ENCODE measurements at regions not wholly inside any gene's neighbourhood (a gene's known extent, or its start where the extent isn't known, plus 50 kb on each side); places are given as distances from the start of the nearest gene placed in this dataset.

- H2AK5ac ChIP-seq (ENCODE audit: low read depth, low read length): peak overlapping the region; percentile 30
- peaks cover 0 to 5% (median 2%) of the 10 kb centered on the region in 3 experiments for H3K27me3 ChIP-seq (ENCODE audit: control insufficient read depth in 3 of 3, insufficient read depth in 3 of 3, low read depth in 1 of 3, low read length in 3 of 3)
- H4K8ac ChIP-seq (ENCODE audit: low read depth, low read length): no peak overlapping the region
- peak overlapping the region; percentile 72 for H2BK15ac ChIP-seq (ENCODE audit: low read length)
- no peak overlapping the region for H3K9ac ChIP-seq (ENCODE audit: low read depth, low read length, poor library complexity)
- DNase-seq (ENCODE audit: low spot score): no peak
- no peak overlapping the region for H4K91ac ChIP-seq (ENCODE audit: low read depth, low read length, poor library complexity)
- H3K27ac ChIP-seq (replicated peaks; ENCODE audit: low read length): no peak overlapping the region
- no peak overlapping the region for H3K4me3 ChIP-seq (ENCODE audit: low read length in 2 of 2)
- H3K36me3 ChIP-seq (replicated peaks in 1 of 2; ENCODE audit: control insufficient read depth in 2 of 2, insufficient read depth in 2 of 2, low read length in 2 of 2): no peaks in the 10 kb centered on the region
- H3K4me2 ChIP-seq (ENCODE audit: insufficient read depth, low read length, poor library complexity, severe bottlenecking): no peak overlapping the region
- no peak overlapping the region for H2BK120ac ChIP-seq (ENCODE audit: low read depth, low read length)
- peak overlapping the region; percentile 14 for H2BK5ac ChIP-seq (ENCODE audit: low read length)
- no CpG with 5 or more reads among the region's 21 CpGs for WGBS, 2 donors (ENCODE audit: extremely low coverage in 2 of 2, insufficient read length in 2 of 2, insufficient replicate concordance in 1 of 2)
- peaks cover 1 to 12% of the 10 kb centered on the region in 2 donors for H3K4me1 ChIP-seq (ENCODE audit: control insufficient read depth in 2 of 2, insufficient read depth in 1 of 2, low read depth in 1 of 2, low read length in 2 of 2)
- no peak overlapping the region for H3K23ac ChIP-seq (ENCODE audit: low read depth, low read length, poor library complexity)
- H3K4ac ChIP-seq (ENCODE audit: low read length): no peak overlapping the region
- no peaks in the 10 kb centered on the region for H3K79me1 ChIP-seq (ENCODE audit: low read depth, low read length)
- peaks cover 0 to 3% of the 10 kb centered on the region in 2 donors for H3K9me3 ChIP-seq (replicated peaks in 1 of 2; ENCODE audit: control insufficient read depth in 2 of 2, insufficient read depth in 1 of 2, low read depth in 1 of 2, low read length in 2 of 2)
- peak overlapping the region; percentile 16 for H3K18ac ChIP-seq (ENCODE audit: low read length)
- peak overlapping the region; percentile 75 for H2AFZ ChIP-seq (ENCODE audit: low read length)
- peak overlapping the region; percentile 76 for H2BK12ac ChIP-seq (ENCODE audit: low read length)
- H3K14ac ChIP-seq (ENCODE audit: low read length): no peak overlapping the region
Measured at GRCh38 chr7:131781-132482, 60.4 kb upstream of the FAM20C start.

GRCh38 chr7:132899-133298 is 59.5 kb upstream of the FAM20C start:
- H2AK5ac ChIP-seq (ENCODE audit: low read depth, low read length): no peak overlapping the region
- 100% methylated on average over 1 of the region's 2 CpGs for WGBS, 2 donors (ENCODE audit: extremely low coverage in 2 of 2, insufficient read length in 2 of 2, insufficient replicate concordance in 1 of 2)

GRCh38 chr7:133470-133869 is 58.9 kb upstream of the FAM20C start:
- no peak overlapping the region for H3K4me3 ChIP-seq (ENCODE audit: low read length in 2 of 2)
- H3K4me1 ChIP-seq (ENCODE audit: control insufficient read depth in 2 of 2, insufficient read depth in 1 of 2, low read depth in 1 of 2, low read length in 2 of 2): peaks cover 1 to 12% of the 10 kb centered on the region in 2 donors
- H3K23ac ChIP-seq (ENCODE audit: low read depth, low read length, poor library complexity): no peak overlapping the region
- no peak overlapping the region for H4K8ac ChIP-seq (ENCODE audit: low read depth, low read length)
- no peak for DNase-seq (ENCODE audit: low spot score)
- no peak overlapping the region for H3K4ac ChIP-seq (ENCODE audit: low read length)
- H2AFZ ChIP-seq (ENCODE audit: low read length): no peak overlapping the region
- H2BK5ac ChIP-seq (ENCODE audit: low read length): no peak overlapping the region
- H3K9ac ChIP-seq (ENCODE audit: low read depth, low read length, poor library complexity): no peak overlapping the region
- WGBS, 2 donors (ENCODE audit: extremely low coverage in 2 of 2, insufficient read length in 2 of 2, insufficient replicate concordance in 1 of 2): no CpG with 5 or more reads among the region's 11 CpGs
- no peaks in the 10 kb centered on the region for H3K79me1 ChIP-seq (ENCODE audit: low read depth, low read length)
- H2BK15ac ChIP-seq (ENCODE audit: low read length): no peak overlapping the region
- peaks cover 0 to 5% of the 10 kb centered on the region in 2 donors for H3K9me3 ChIP-seq (replicated peaks in 1 of 2; ENCODE audit: control insufficient read depth in 2 of 2, insufficient read depth in 1 of 2, low read depth in 1 of 2, low read length in 2 of 2)
- no peak overlapping the region for H2AK5ac ChIP-seq (ENCODE audit: low read depth, low read length)
- H3K27me3 ChIP-seq (ENCODE audit: control insufficient read depth in 3 of 3, insufficient read depth in 3 of 3, low read depth in 1 of 3, low read length in 3 of 3): peaks cover 0 to 5% (median 0%) of the 10 kb centered on the region in 3 experiments
- no peak overlapping the region for H3K14ac ChIP-seq (ENCODE audit: low read length)
- H2BK120ac ChIP-seq (ENCODE audit: low read depth, low read length): no peak overlapping the region
- no peaks in the 10 kb centered on the region for H3K36me3 ChIP-seq (replicated peaks in 1 of 2; ENCODE audit: control insufficient read depth in 2 of 2, insufficient read depth in 2 of 2, low read length in 2 of 2)
- no peak overlapping the region for H3K4me2 ChIP-seq (ENCODE audit: insufficient read depth, low read length, poor library complexity, severe bottlenecking)
- H3K18ac ChIP-seq (ENCODE audit: low read length): no peak overlapping the region
- H2BK12ac ChIP-seq (ENCODE audit: low read length): no peak overlapping the region
- H3K27ac ChIP-seq (replicated peaks; ENCODE audit: low read length): no peak overlapping the region
- no peak overlapping the region for H4K91ac ChIP-seq (ENCODE audit: low read depth, low read length, poor library complexity)

More at GRCh38 chr7:132899-133298, 59.5 kb upstream of the FAM20C start:
- Histone ChIP-seq H2BK5ac (ENCODE audit: low read length) (no peak overlapping the region), H3K9me3 (replicated peaks in 1 of 2; ENCODE audit: control insufficient read depth in 2 of 2, insufficient read depth in 1 of 2, low read depth in 1 of 2, low read length in 2 of 2) (peaks cover 0 to 5% of the 10 kb centered on the region in 2 donors), H3K27me3 (ENCODE audit: control insufficient read depth in 3 of 3, insufficient read depth in 3 of 3, low read depth in 1 of 3, low read length in 3 of 3) (peaks cover 0 to 5% (median 2%) of the 10 kb centered on the region in 3 experiments), H3K18ac (ENCODE audit: low read length) (no peak overlapping the region), H3K4me2 (ENCODE audit: insufficient read depth, low read length, poor library complexity, severe bottlenecking) (no peak overlapping the region), H2AFZ (ENCODE audit: low read length) (no peak overlapping the region), H4K91ac (ENCODE audit: low read depth, low read length, poor library complexity) (no peak overlapping the region), H2BK120ac (ENCODE audit: low read depth, low read length) (no peak overlapping the region), H2BK12ac (ENCODE audit: low read length) (no peak overlapping the region), H4K8ac (ENCODE audit: low read depth, low read length) (no peak overlapping the region), H3K4me3 (ENCODE audit: low read length in 2 of 2) (no peak overlapping the region), H3K36me3 (replicated peaks in 1 of 2; ENCODE audit: control insufficient read depth in 2 of 2, insufficient read depth in 2 of 2, low read length in 2 of 2) (no peaks in the 10 kb centered on the region), H3K79me1 (ENCODE audit: low read depth, low read length) (no peaks in the 10 kb centered on the region), H3K23ac (ENCODE audit: low read depth, low read length, poor library complexity) (no peak overlapping the region), H3K4me1 (ENCODE audit: control insufficient read depth in 2 of 2, insufficient read depth in 1 of 2, low read depth in 1 of 2, low read length in 2 of 2) (peaks cover 1 to 12% of the 10 kb centered on the region in 2 donors), H2BK15ac (ENCODE audit: low read length) (no peak overlapping the region), H3K27ac (replicated peaks; ENCODE audit: low read length) (no peak overlapping the region), H3K4ac (ENCODE audit: low read length) (no peak overlapping the region), H3K9ac (ENCODE audit: low read depth, low read length, poor library complexity) (no peak overlapping the region), H3K14ac (ENCODE audit: low read length) (no peak overlapping the region)
- DNase-seq (ENCODE audit: low spot score): no peak

- Histone ChIP-seq H2BK5ac (ENCODE audit: low read length) (no peak overlapping the region), H3K27me3 (ENCODE audit: control insufficient read depth in 3 of 3, insufficient read depth in 3 of 3, low read depth in 1 of 3, low read length in 3 of 3) (peaks cover 0 to 5% (median 0%) of the 10 kb centered on the region in 3 experiments), H4K91ac (ENCODE audit: low read depth, low read length, poor library complexity) (no peak overlapping the region), H3K36me3 (replicated peaks in 1 of 2; ENCODE audit: control insufficient read depth in 2 of 2, insufficient read depth in 2 of 2, low read length in 2 of 2) (no peaks in the 10 kb centered on the region), H3K4me1 (ENCODE audit: control insufficient read depth in 2 of 2, insufficient read depth in 1 of 2, low read depth in 1 of 2, low read length in 2 of 2) (peaks cover 5 to 15% of the 10 kb centered on the region in 2 donors), H3K9ac (ENCODE audit: low read depth, low read length, poor library complexity) (no peak overlapping the region), H3K18ac (ENCODE audit: low read length) (no peak overlapping the region), H2AK5ac (ENCODE audit: low read depth, low read length) (no peak overlapping the region), H3K4me3 (ENCODE audit: low read length in 2 of 2) (no peak overlapping the region), H3K27ac (replicated peaks; ENCODE audit: low read length) (no peak overlapping the region), H4K8ac (ENCODE audit: low read depth, low read length) (no peak overlapping the region), H2BK12ac (ENCODE audit: low read length) (no peak overlapping the region), H3K79me1 (ENCODE audit: low read depth, low read length) (no peaks in the 10 kb centered on the region), H3K14ac (ENCODE audit: low read length) (no peak overlapping the region), H2AFZ (ENCODE audit: low read length) (no peak overlapping the region), H3K4ac (ENCODE audit: low read length) (no peak overlapping the region), H3K23ac (ENCODE audit: low read depth, low read length, poor library complexity) (no peak overlapping the region), H3K4me2 (ENCODE audit: insufficient read depth, low read length, poor library complexity, severe bottlenecking) (no peak overlapping the region), H3K9me3 (replicated peaks in 1 of 2; ENCODE audit: control insufficient read depth in 2 of 2, insufficient read depth in 1 of 2, low read depth in 1 of 2, low read length in 2 of 2) (peaks cover 0 to 5% of the 10 kb centered on the region in 2 donors), H2BK15ac (ENCODE audit: low read length) (no peak overlapping the region), H2BK120ac (ENCODE audit: low read depth, low read length) (no peak overlapping the region)
- no CpG with 5 or more reads among the region's 15 CpGs for WGBS, 2 donors (ENCODE audit: extremely low coverage in 2 of 2, insufficient read length in 2 of 2, insufficient replicate concordance in 1 of 2)
- DNase-seq (ENCODE audit: low spot score): no peak
Measured at GRCh38 chr7:134029-134428, 58.3 kb upstream of the FAM20C start.

Data from neuronal stem cell (in vitro differentiated cells).